ENCODE measurements at regions not wholly inside any gene's neighbourhood (a gene's known extent, or its start where the extent isn't known, plus 50 kb on each side); places are given as distances from the start of the nearest gene placed in this dataset.
"Not testable (repeated sequence)": the region's sequence is repeated elsewhere in the genome, so short reads cannot be mapped to it uniquely, and the experiment has no call there.

DNA sequence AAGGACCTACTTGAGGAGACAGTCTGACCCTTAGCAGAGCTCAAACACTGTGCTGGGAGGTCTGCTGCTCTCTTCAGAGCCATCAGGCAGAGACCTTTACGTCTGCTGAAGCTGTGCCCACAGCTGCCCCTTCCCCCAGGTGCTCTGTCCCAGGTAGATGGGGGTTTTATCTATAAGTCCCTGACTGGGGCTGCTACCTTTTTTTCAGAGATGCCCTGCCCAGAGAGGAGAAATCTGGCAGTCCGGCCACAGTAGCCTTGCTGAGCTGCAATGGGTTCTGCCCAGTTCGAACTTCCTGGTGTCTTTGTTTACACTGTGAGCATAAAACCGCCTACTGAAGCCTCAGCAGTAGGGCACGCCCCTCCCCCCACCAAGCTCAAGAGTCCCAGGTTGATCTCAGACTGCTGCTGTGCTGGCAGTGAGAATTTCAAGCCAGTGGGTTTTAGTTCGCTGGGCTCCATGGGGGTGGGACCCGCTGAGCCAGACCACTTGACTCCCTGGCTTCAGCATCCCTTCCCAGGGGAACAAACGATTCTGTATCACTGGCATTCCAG, 381.2 kb downstream of the XPNPEP1 start:
- H4K5ac ChIP-seq (ENCODE audit: insufficient read length, low read depth, low read length); H4K91ac ChIP-seq (replicated peaks; ENCODE audit: insufficient read length, low read length); H3K79me2 ChIP-seq (ENCODE audit: control insufficient read depth in 1 of 2, insufficient read depth in 2 of 2, low read length in 2 of 2); H3K9ac ChIP-seq (replicated peaks in 1 of 4; ENCODE audit: extremely low read depth in 1 of 4, low read depth in 3 of 4, low read length in 3 of 4); H3K23ac ChIP-seq (ENCODE audit: insufficient read length); POLR2A ChIA-PET (ENCODE audit: partially characterized antibody); H4K20me1 ChIP-seq (replicated peaks in 1 of 2; ENCODE audit: control insufficient read depth in 1 of 2, insufficient read depth in 2 of 2, low read length in 2 of 2); H2BK20ac ChIP-seq (ENCODE audit: low read length); H2BK120ac ChIP-seq (replicated peaks; ENCODE audit: low read depth, low read length); H2BK5ac ChIP-seq (ENCODE audit: low read depth, low read length); H2AK5ac ChIP-seq (ENCODE audit: low read depth, low read length); H3K14ac ChIP-seq (ENCODE audit: insufficient read length); H2BK15ac ChIP-seq (ENCODE audit: low read length); H3K79me1 ChIP-seq (ENCODE audit: low read depth, low read length); H3K23me2 ChIP-seq (ENCODE audit: low read depth, low read length); H3K36me3 ChIP-seq (ENCODE audit: control insufficient read depth in 2 of 4, insufficient read depth in 4 of 4, low read length in 3 of 4); H3K4me3 ChIP-seq (ENCODE audit: extremely low read depth in 1 of 4, insufficient read depth in 2 of 4, low read depth in 3 of 4, low read length in 4 of 4); H4K8ac ChIP-seq (ENCODE audit: extremely low read depth, insufficient read depth, low read length); H3K4me1 ChIP-seq (replicated peaks in 1 of 4; ENCODE audit: control insufficient read depth in 3 of 4, insufficient read depth in 4 of 4, low read length in 3 of 4); H3K27me3 ChIP-seq (replicated peaks in 1 of 4; ENCODE audit: control insufficient read depth in 3 of 4, extremely low read depth in 1 of 4, insufficient read depth in 3 of 4, low read length in 3 of 4); H3K56ac ChIP-seq (replicated peaks; ENCODE audit: insufficient read length, low read depth, low read length); H3K27ac ChIP-seq (ENCODE audit: low read depth, low read length); FAIRE-seq; H3K18ac ChIP-seq (ENCODE audit: extremely low read depth, low read length); H3K4ac ChIP-seq (replicated peaks; ENCODE audit: insufficient read length, low read depth, low read length): not testable (repeated sequence)
- CTCF ChIA-PET (ENCODE audit: partially characterized antibody): interaction anchor here (0.6 to 1.5 kb wide), 3 partner anchors 91 to 276 kb away, joined by 3 read pairs; no protein-coding TSS in a partner anchor
- Histone ChIP-seq H2BK12ac (ENCODE audit: low read depth, low read length) (peak overlapping the region; percentile 50; the same call in 1 of the 2 replicates), H2AFZ (ENCODE audit: low read length) (0 out of 2 replicates have a peak overlapping the region, but pooled peaks have one; percentile 5), H3K9me3 (ENCODE audit: insufficient read depth in 2 of 2, low read depth in 1 of 2, low read length in 1 of 2) (peaks cover 6 to 12% of the 10 kb centered on the region in 2 experiments; a peak in 3 of 4 replicates), H3K4me2 (ENCODE audit: insufficient read depth in 1 of 2, low read depth in 2 of 2, low read length in 2 of 2) (peak overlapping the region in 1 of 2 experiments; percentile 33; a peak in 2 of 4 replicates)
- TF ChIP-seq ASH2L (IDR thresholded peaks at IDR 0.05; ENCODE audit: low read length) (peak; percentile 67), RBBP5 (IDR thresholded peaks at IDR 0.05; ENCODE audit: borderline replicate concordance, low read depth, low read length) (peak; percentile 44; the same call in 1 of the 2 replicates)
- peak in 1 of 2 experiments; percentile 52 for DNase-seq (ENCODE audit: low read depth in 1 of 2, low spot score in 2 of 2)
- 71% methylated on average over 8 of the region's 8 CpGs; no CpG with 5 or more reads in 1 of the 2 experiments for WGBS, 2 experiments (ENCODE audit: extremely low coverage in 1 of 2, insufficient coverage in 1 of 2, insufficient read length in 1 of 2, insufficient replicate concordance in 2 of 2, low coverage in 1 of 2, low lambda C conversion rate in 2 of 2, missing lambda C conversion rate in 1 of 2)
